Vagina (tissue), 2 donors: ENCODE measurements at regions not wholly inside any gene's neighbourhood (a gene's known extent, or its start where the extent isn't known, plus 50 kb on each side); places are given as distances from the start of the nearest gene placed in this dataset.
A peak's percentile ranks its signal among the peaks of the same experiment; 100 is the strongest.

Experiments used
- CTCF ChIP-seq, 3 experiments: fragments of 450-650 bp in 2 of 3; fragments of 200-600 bp in 1 of 3; sonication (generic) in 1 of 3; IDR thresholded peaks; one replicate each; pipeline ENCODE4 v1.5.1; 2017 to 2019; ENCODE audit warnings: antibody characterized with exemption in 3 of 3, mild to moderate bottlenecking in 2 of 3, moderate library complexity in 2 of 3
- POLR2A ChIP-seq, 2 donors: fragments of 450-650 bp; IDR thresholded peaks; one replicate each; pipeline ENCODE4 v1.6.1; 2017; ENCODE audit warnings: antibody characterized with exemption in 2 of 2, mild to moderate bottlenecking in 2 of 2, moderate library complexity in 2 of 2

GRCh38 chr4:153127760-153128494 is 76.3 kb upstream of the TRIM2 start:
- peak; percentile 79 to 82 (median 81) for TF ChIP-seq CTCF (IDR thresholded peaks at IDR 0.05)
- TF ChIP-seq POLR2A (IDR thresholded peaks at IDR 0.05): no peak
